ENCODE measurements at regions not wholly inside any gene's neighbourhood (a gene's known extent, or its start where the extent isn't known, plus 50 kb on each side); places are given as distances from the start of the nearest gene placed in this dataset.

- no peak overlapping the region for H3K4me3 ChIP-seq (ENCODE audit: low read length)
- TF ChIP-seq CTCF (IDR thresholded peaks at IDR 0.05; ENCODE audit: insufficient read depth, low read depth, low read length, missing control alignments) = no peak
- no peak for DNase-seq (ENCODE audit: low read depth)
Measured at GRCh38 chr14:101217080-101217463, 313.6 kb upstream of the RTL1 start.

GRCh38 chr14:101217616-101218371 is 314.3 kb upstream of the RTL1 start:
- no peak for TF ChIP-seq CTCF (IDR thresholded peaks at IDR 0.05; ENCODE audit: insufficient read depth, low read depth, low read length, missing control alignments)
- DNase-seq (ENCODE audit: low read depth) = no peak
- H3K4me3 ChIP-seq (ENCODE audit: low read length) = no peak overlapping the region

- no peak for DNase-seq (ENCODE audit: low read depth)
- no peak for TF ChIP-seq CTCF (IDR thresholded peaks at IDR 0.05; ENCODE audit: insufficient read depth, low read depth, low read length, missing control alignments)
Measured at GRCh38 chr14:101219896-101220703, 316.6 kb upstream of the RTL1 start.

GRCh38 chr14:101220921-101221510 is 317.5 kb upstream of the RTL1 start:
- DNase-seq (ENCODE audit: low read depth) = no peak
- TF ChIP-seq CTCF (IDR thresholded peaks at IDR 0.05; ENCODE audit: insufficient read depth, low read depth, low read length, missing control alignments) = no peak
- H3K4me3 ChIP-seq (ENCODE audit: low read length) = no peak overlapping the region

More at GRCh38 chr14:101219896-101220703, 316.6 kb upstream of the RTL1 start:
- H3K4me3 ChIP-seq (ENCODE audit: low read length) = no peak overlapping the region

GRCh38 chr14:101221549-101222160 is 318.1 kb upstream of the RTL1 start:
- no peak overlapping the region for H3K4me3 ChIP-seq (ENCODE audit: low read length)
- no peak for DNase-seq (ENCODE audit: low read depth)
- no peak for TF ChIP-seq CTCF (IDR thresholded peaks at IDR 0.05; ENCODE audit: insufficient read depth, low read depth, low read length, missing control alignments)

- no peak overlapping the region for H3K4me3 ChIP-seq (ENCODE audit: low read length)
- DNase-seq (ENCODE audit: low read depth) = no peak
- no peak for TF ChIP-seq CTCF (IDR thresholded peaks at IDR 0.05; ENCODE audit: insufficient read depth, low read depth, low read length, missing control alignments)
Measured at GRCh38 chr14:101222362-101223070, 319.0 kb upstream of the RTL1 start.

All from epithelial cell of esophagus (primary cell).